ENCODE measurements at regions not wholly inside any gene's neighbourhood (a gene's known extent, or its start where the extent isn't known, plus 50 kb on each side); places are given as distances from the start of the nearest gene placed in this dataset.

- TF ChIP-seq CTCF (conservative IDR thresholded peaks at IDR 0.05; ENCODE audit: low read depth, low read length): no peak
- no peak for TF ChIP-seq BHLHE40 (IDR thresholded peaks at IDR 0.05; ENCODE audit: low read depth, low read length)
- TF ChIP-seq POLR2A (IDR thresholded peaks at IDR 0.05; ENCODE audit: low read depth, low read length): no peak
- TF ChIP-seq MAFK (IDR thresholded peaks at IDR 0.05; ENCODE audit: low read depth, low read length): no peak
- TF ChIP-seq RCOR1 (IDR thresholded peaks at IDR 0.05; ENCODE audit: insufficient replicate concordance, low read length): no peak
- no peak for TF ChIP-seq FOS (IDR thresholded peaks at IDR 0.05; ENCODE audit: low read depth, low read length)
- no peak for TF ChIP-seq MXI1 (IDR thresholded peaks at IDR 0.05; ENCODE audit: borderline replicate concordance, low read depth, low read length)
- no peak for TF ChIP-seq USF2 (IDR thresholded peaks at IDR 0.05; ENCODE audit: low read depth, low read length)
- no peak for TF ChIP-seq RFX5 (IDR thresholded peaks at IDR 0.05; ENCODE audit: low read depth, low read length)
These were observed 71.3 kb upstream of the HTR4 start for GRCh38 chr5:148725675-148726074.
